Stimulated activated CD8-positive, alpha-beta memory T cell treated with anti-CD3 and anti-CD28 coated beads, Interleukin-15, amount 100 ng/mL, for 4 hours (primary cell): ENCODE measurements at regions not wholly inside any gene's neighbourhood (a gene's known extent, or its start where the extent isn't known, plus 50 kb on each side); places are given as distances from the start of the nearest gene placed in this dataset.

Source experiments
- DNase-seq, 2 donors: peaks; one replicate each; pipeline ENCODE4 v3.0.0-alpha.2; 2020; ENCODE audit warnings: low read depth in 2 of 2

- no peak for DNase-seq
These were observed 339.2 kb upstream of the PMFBP1 start for GRCh38 chr16:72511171-72511570.

- no peak for DNase-seq
These were observed 336.2 kb upstream of the PMFBP1 start for GRCh38 chr16:72508191-72508590.

GRCh38 chr16:72502594-72503005 lies 330.6 kb upstream of the PMFBP1 start:
- no peak for DNase-seq

- no peak for DNase-seq
These were observed 330.0 kb upstream of the PMFBP1 start for GRCh38 chr16:72501739-72502593.

- no peak for DNase-seq
These were observed 328.6 kb upstream of the PMFBP1 start for GRCh38 chr16:72500545-72500944.

- DNase-seq: no peak
These were observed 321.9 kb upstream of the PMFBP1 start for GRCh38 chr16:72493716-72494415.

GRCh38 chr16:72487283-72487682 lies 315.3 kb upstream of the PMFBP1 start:
- no peak for DNase-seq

GRCh38 chr16:72482695-72483094 lies 310.7 kb upstream of the PMFBP1 start:
- no peak for DNase-seq

GRCh38 chr16:72481419-72481818 lies 309.5 kb upstream of the PMFBP1 start:
- DNase-seq: no peak

- DNase-seq: no peak
These were observed 309.0 kb upstream of the PMFBP1 start for GRCh38 chr16:72480911-72481310.

GRCh38 chr16:72475688-72476087 lies 303.7 kb upstream of the PMFBP1 start:
- no peak for DNase-seq

GRCh38 chr16:72474501-72475123 lies 302.7 kb upstream of the PMFBP1 start:
- DNase-seq: no peak

- no peak for DNase-seq
These were observed 301.7 kb upstream of the PMFBP1 start for GRCh38 chr16:72473631-72474030.

GRCh38 chr16:72471317-72471924 lies 299.5 kb upstream of the PMFBP1 start:
- DNase-seq: no peak

GRCh38 chr16:72470541-72470940 lies 298.6 kb upstream of the PMFBP1 start:
- no peak for DNase-seq

GRCh38 chr16:72469932-72470331 lies 298.0 kb upstream of the PMFBP1 start:
- no peak for DNase-seq

- no peak for DNase-seq
These were observed 296.6 kb upstream of the PMFBP1 start for GRCh38 chr16:72468582-72468981.

- no peak for DNase-seq
These were observed 295.3 kb upstream of the PMFBP1 start for GRCh38 chr16:72467157-72467759.

- DNase-seq: no peak
These were observed 292.8 kb upstream of the PMFBP1 start for GRCh38 chr16:72464597-72465368.

- DNase-seq: no peak
These were observed 292.1 kb upstream of the PMFBP1 start for GRCh38 chr16:72464052-72464451.

- no peak for DNase-seq
These were observed 286.1 kb upstream of the PMFBP1 start for GRCh38 chr16:72458035-72458434.
